Mucosa of stomach (tissue), 1 donor: ENCODE measurements at regions not wholly inside any gene's neighbourhood (a gene's known extent, or its start where the extent isn't known, plus 50 kb on each side); places are given as distances from the start of the nearest gene placed in this dataset.

Experiments
- H3K27me3 ChIP-seq: one replicate; pipeline ENCODE4 v1.7.0; 2013; ENCODE audit warnings: mild to moderate bottlenecking, low read length; ENCODE audit not compliant: control insufficient read depth, insufficient read depth
- H3K36me3 ChIP-seq: one replicate; pipeline ENCODE4 v1.7.0; 2013; ENCODE audit warnings: low read length; ENCODE audit not compliant: control insufficient read depth, insufficient read depth
- H3K4me1 ChIP-seq: one replicate; pipeline ENCODE4 v1.7.0; 2013; ENCODE audit warnings: mild to moderate bottlenecking, low read length; ENCODE audit not compliant: control insufficient read depth, insufficient read depth
- H3K4me3 ChIP-seq: one replicate; pipeline ENCODE4 v1.7.0; 2013; ENCODE audit warnings: low read length
- H3K9ac ChIP-seq: one replicate; pipeline ENCODE4 v1.7.0; 2013; ENCODE audit warnings: mild to moderate bottlenecking, low read length, moderate library complexity
- H3K9me3 ChIP-seq: one replicate; pipeline ENCODE4 v1.7.0; 2013; ENCODE audit warnings: mild to moderate bottlenecking, low read length, moderate library complexity; ENCODE audit not compliant: control insufficient read depth
- donor health status: Pancreatic carcinoma.

DNA sequence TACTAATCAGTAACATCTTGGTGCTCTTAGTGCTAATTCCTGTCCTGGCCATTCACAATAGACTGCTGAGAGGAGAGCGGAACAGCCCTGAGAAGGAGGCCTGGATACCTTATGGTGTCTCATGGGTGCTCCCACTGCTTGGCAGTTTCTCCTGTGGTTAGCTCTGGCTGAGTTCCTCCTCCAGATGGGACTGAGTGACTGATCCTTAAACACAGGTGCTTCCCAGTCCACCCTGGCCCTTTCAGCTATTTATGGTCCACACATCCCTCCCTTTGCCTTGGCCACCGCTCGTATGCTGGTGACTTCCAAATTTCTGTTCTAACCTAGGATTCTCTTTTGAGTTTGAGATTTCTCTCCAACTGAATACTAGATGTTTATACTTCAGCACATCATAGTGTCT is 157.0 kb upstream of the CACNA1E start:
- Histone ChIP-seq H3K9ac (no peak overlapping the region), H3K36me3 (no peaks in the 10 kb centered on the region), H3K27me3 (peaks cover 11% of the 10 kb centered on the region), H3K9me3 (no peaks in the 10 kb centered on the region), H3K4me3 (no peak overlapping the region), H3K4me1 (peaks cover 9% of the 10 kb centered on the region)

DNA sequence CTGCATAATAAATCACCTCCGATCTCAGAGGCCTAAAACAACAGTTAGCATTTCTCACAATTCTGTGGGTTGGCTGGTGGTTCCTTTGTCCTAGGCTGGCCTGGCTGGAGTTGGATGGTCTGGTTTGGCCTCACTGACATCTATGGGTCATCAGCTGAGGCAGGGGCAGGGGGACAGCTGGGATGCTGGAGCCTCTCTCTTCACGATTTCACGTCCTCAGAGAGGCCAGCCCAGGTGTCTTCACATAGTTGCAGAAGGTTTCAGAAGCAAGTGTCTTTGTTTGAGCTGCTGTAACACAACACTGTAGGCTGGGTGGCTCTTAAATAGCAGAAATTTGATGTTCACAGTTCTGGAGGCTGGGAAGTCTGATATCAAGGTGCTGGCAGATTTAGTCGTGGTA is 155.5 kb upstream of the CACNA1E start:
- Histone ChIP-seq H3K9ac (no peak overlapping the region), H3K36me3 (no peaks in the 10 kb centered on the region), H3K4me3 (no peak overlapping the region), H3K27me3 (peaks cover 7% of the 10 kb centered on the region), H3K9me3 (no peaks in the 10 kb centered on the region), H3K4me1 (peaks cover 9% of the 10 kb centered on the region)

DNA sequence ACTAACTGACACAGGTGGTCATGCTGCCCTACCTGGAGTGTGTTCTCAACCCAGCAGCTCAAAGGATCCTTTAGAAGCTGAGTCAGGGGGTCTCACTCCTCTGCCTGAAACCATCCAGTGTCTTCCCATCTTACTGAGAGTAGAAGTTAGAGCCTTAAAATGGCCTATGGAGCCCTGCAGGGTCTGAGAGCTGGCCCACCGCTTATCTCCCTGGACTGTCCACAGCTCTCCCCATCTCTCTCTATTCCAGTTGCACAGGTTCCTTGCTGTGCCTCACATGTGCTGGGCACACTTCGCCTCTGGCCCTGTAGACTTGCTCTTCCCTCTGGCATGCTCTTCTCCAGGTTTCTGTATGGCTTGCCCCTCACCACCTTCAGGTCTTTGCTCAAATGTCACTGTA is 148.6 kb upstream of the CACNA1E start:
- H3K4me3 ChIP-seq: no peak overlapping the region
- no peaks in the 10 kb centered on the region for H3K4me1 ChIP-seq
- H3K36me3 ChIP-seq: no peaks in the 10 kb centered on the region
- no peak overlapping the region for H3K9ac ChIP-seq
- H3K27me3 ChIP-seq: no peaks in the 10 kb centered on the region
- no peaks in the 10 kb centered on the region for H3K9me3 ChIP-seq

DNA sequence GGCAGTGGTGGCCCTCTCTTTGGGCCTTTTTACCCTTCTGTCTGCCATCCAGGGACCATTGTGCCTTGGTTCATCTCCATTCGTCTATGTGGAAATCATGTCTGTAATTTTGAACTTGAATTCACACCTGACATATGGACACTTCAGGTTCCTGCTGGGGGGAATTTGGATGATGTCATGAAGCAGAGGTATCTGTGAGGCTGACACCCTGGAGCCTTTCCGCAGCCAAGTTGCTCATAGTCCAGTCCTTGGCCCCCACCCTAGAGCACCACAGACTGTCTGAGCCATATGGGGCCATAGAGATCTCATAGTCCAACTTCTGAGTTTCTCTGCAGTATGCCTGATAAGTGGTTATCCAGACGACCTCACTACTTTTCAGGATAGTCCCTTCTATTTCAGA is 147.7 kb upstream of the CACNA1E start:
- no peaks in the 10 kb centered on the region for H3K9me3 ChIP-seq
- H3K4me3 ChIP-seq: no peak overlapping the region
- H3K27me3 ChIP-seq: no peaks in the 10 kb centered on the region
- no peak overlapping the region for H3K9ac ChIP-seq
- H3K4me1 ChIP-seq: no peaks in the 10 kb centered on the region
- H3K36me3 ChIP-seq: no peaks in the 10 kb centered on the region

DNA sequence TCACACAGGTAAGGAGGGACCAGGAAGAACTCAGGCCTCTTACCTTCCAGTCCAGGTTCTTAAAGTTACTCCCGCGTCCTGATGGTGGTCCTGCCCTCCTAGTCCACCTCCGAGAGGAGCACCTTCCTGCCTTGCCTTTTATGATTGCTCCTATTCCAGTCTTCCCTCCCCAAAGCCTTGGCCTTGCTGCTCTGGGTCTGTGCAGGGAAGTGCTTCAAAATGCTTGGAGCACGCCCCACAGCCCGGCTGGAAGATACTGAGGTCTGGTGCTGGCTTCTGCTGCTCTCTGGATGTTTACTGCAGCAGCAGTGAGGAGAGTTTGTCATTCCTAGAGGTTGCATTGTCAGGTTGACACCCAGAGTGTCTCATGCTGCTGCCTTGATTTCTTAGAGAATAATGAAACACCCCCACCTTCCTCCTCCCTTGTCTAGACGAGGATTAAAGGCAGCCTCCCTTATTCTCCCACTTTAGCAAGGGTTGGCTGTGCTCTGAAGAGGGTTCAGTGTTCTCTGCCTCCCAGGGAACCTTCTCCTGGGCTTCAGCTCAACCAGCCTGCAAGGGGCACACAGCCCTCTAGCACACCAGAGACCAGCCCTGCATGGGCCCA is 142.2 kb upstream of the CACNA1E start:
- no peak overlapping the region for H3K9ac ChIP-seq
- H3K9me3 ChIP-seq: no peaks in the 10 kb centered on the region
- H3K4me3 ChIP-seq: no peak overlapping the region
- no peaks in the 10 kb centered on the region for H3K4me1 ChIP-seq
- H3K36me3 ChIP-seq: no peaks in the 10 kb centered on the region
- peaks cover 7% of the 10 kb centered on the region for H3K27me3 ChIP-seq

DNA sequence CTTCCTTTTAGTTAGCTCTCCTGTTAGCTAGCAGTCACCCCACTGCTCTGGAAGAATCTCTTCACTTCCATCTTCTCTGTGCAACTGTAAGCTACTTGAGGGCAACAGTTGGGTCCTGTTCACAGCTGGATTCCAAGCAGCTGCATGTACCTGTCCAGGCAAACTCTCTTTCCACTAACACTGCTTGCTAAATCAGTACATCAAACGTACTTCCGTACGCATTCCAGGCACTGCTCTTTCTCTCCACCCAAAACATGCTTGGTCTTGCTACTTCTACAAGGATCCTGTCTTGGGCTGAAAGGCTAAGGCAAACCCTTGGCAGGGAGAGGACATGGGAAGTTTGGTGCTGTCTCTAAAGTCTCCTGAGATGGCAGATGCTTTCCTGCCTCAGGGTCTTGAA is 139.2 kb upstream of the CACNA1E start:
- H3K9ac ChIP-seq: no peak overlapping the region
- H3K27me3 ChIP-seq: peaks cover 7% of the 10 kb centered on the region
- H3K9me3 ChIP-seq: no peaks in the 10 kb centered on the region
- H3K4me3 ChIP-seq: no peak overlapping the region
- H3K4me1 ChIP-seq: no peaks in the 10 kb centered on the region
- H3K36me3 ChIP-seq: no peaks in the 10 kb centered on the region

DNA sequence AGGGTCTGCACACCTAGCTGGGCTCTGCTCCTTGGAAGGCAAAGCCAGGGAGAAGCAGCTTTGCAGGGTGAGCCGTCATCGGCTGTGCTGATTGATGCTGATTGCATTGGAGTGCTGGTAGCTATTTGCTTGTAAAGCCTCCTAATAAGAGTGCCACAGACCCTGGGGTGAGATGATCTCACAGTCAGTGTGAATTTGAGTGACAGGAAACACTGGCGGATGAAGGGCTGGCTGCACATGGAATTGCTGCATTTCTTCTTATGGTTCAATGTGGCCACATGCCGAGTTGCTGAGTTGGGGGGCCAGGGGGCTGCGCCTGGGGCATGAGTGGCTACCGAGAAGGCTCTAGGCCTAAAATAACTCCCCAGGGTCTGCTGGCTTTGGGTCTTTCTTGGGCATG is 138.2 kb upstream of the CACNA1E start:
- no peaks in the 10 kb centered on the region for H3K36me3 ChIP-seq
- peaks cover 7% of the 10 kb centered on the region for H3K27me3 ChIP-seq
- no peaks in the 10 kb centered on the region for H3K9me3 ChIP-seq
- H3K4me1 ChIP-seq: no peaks in the 10 kb centered on the region
- H3K9ac ChIP-seq: no peak overlapping the region
- H3K4me3 ChIP-seq: no peak overlapping the region

DNA sequence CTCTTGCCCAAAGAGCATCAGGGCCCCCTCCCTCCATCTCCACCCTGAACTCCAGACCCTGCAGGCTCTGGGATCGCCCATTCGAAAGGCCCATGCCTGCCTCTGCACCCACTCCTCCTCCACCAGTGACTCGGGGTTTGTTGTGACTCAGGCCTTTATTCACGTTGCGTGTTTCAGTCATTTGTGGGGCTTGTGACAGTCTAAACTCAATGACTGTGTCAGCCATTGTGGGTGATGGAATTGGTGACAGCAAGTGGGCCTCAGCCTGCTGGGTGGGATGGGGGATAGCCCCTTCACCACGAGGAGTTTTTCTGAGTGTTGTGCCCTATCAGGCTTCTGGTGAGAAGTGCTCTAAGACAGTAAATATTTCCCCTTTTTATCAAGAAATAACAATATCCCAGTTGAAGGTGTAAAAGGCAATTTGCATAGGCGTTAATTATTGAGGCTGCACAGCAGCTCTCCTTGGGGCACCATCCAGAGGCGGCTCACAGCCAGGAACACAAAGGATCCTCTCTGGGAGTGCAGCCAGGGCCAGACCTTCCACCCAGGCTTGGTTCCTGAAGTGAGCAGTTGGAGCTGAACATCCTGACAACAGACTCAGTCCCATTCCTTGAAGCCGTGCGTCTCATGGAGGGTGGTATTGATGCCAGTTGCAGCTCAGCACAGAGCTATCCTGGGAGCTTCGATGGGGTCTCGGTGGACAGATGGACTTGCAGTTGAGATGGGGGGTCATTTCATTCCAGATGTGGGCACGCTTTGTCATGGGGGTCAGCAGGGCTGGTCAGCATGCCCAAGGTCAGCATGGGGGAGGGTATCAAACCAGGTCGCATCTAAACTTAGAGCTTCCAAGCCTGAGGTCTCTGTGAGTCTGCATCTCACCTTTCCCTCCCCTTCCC is 135.6 kb upstream of the CACNA1E start:
- H3K4me1 ChIP-seq: no peaks in the 10 kb centered on the region
- no peaks in the 10 kb centered on the region for H3K36me3 ChIP-seq
- no peak overlapping the region for H3K9ac ChIP-seq
- no peak overlapping the region for H3K4me3 ChIP-seq
- peaks cover 7% of the 10 kb centered on the region for H3K27me3 ChIP-seq
- no peaks in the 10 kb centered on the region for H3K9me3 ChIP-seq

DNA sequence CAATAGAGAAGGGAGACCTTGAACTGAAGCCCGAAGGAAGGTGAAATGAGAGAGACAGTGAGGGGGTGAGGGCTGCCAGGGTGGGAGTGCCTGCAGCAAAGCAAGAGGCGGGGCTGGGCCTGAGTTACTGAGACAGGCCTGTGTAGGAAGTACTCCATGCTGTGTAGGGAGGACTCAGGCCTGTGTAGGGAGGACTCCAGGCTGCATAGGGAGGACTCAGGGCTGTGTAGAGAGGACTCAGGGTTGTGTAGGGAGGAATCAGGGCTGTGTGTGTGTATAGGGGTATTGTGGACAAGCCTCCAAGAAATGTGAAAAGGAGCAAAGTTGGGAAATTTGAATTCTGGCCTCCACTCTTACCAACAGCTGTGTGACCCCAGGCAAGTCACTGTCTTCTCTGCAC is 133.8 kb upstream of the CACNA1E start:
- Histone ChIP-seq H3K36me3 (no peaks in the 10 kb centered on the region), H3K27me3 (peaks cover 7% of the 10 kb centered on the region), H3K4me3 (no peak overlapping the region), H3K9ac (no peak overlapping the region), H3K9me3 (no peaks in the 10 kb centered on the region), H3K4me1 (no peaks in the 10 kb centered on the region)

DNA sequence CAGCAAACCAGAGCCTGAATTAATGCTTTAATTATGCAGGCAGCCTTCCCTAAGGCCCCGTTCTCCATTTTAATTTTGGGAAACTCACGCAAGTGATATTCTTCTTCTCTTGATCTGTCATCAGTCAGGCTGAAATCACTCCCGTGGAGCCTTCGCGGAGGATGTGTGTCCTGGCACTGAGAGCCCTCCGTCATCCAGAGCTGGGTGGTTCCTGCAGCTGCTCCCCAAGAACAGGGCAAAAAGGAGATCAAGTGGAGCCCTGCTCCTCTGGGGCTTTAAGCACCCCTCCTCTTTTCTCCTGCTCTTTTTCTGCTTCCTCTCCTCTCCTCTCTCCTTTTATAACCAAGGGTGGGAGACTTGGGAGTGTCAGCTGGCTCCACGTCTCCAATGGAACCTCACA is 133.2 kb upstream of the CACNA1E start:
- H3K9me3 ChIP-seq: no peaks in the 10 kb centered on the region
- H3K4me1 ChIP-seq: no peaks in the 10 kb centered on the region
- H3K9ac ChIP-seq: no peak overlapping the region
- H3K27me3 ChIP-seq: peaks cover 3% of the 10 kb centered on the region
- H3K4me3 ChIP-seq: no peak overlapping the region
- H3K36me3 ChIP-seq: no peaks in the 10 kb centered on the region

DNA sequence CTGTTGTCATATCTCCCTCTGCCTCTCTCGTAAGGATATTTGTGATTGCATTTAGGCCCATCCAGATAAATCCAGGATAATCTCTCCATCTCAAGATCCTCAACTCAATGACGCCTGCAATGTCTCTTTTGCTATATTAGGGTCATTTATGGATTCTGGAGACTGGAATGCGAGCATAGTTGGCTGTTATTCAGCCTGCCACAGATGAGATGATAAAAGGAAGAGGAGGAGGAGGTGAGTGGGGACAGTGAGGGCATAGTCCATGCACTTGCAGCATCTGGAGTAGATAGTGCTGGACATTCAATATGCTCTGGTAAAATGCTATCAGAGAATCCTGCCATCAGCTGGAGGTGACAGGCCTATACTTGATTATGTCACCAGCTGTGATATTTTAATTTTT is 131.6 kb upstream of the CACNA1E start:
- Histone ChIP-seq H3K9ac (no peak overlapping the region), H3K9me3 (no peaks in the 10 kb centered on the region), H3K4me3 (no peak overlapping the region), H3K27me3 (no peaks in the 10 kb centered on the region), H3K4me1 (no peaks in the 10 kb centered on the region), H3K36me3 (no peaks in the 10 kb centered on the region)

DNA sequence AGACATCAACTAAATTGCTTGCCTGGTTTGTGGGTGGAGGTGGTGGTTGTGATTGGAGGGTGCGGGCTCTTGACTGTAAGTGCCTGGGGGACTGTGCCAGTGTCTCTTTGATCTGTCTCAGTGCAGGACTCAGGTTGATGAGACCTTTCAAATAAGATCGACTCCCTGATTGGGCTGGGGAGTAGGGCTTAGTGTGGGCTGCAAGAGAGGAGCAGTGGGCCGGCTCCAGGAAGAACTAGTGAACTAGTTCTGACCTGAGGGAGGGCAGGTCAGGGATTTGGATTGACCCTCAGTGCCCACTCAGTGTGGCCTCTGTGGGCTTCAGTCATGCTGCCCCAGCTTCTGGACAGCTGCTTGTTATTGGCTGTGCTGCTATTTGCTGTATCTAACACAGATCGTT is 130.6 kb upstream of the CACNA1E start:
- no peaks in the 10 kb centered on the region for H3K36me3 ChIP-seq
- H3K4me1 ChIP-seq: no peaks in the 10 kb centered on the region
- H3K4me3 ChIP-seq: no peak overlapping the region
- no peaks in the 10 kb centered on the region for H3K9me3 ChIP-seq
- no peaks in the 10 kb centered on the region for H3K27me3 ChIP-seq
- no peak overlapping the region for H3K9ac ChIP-seq
